ENCODE measurements at regions not wholly inside any gene's neighbourhood (a gene's known extent, or its start where the extent isn't known, plus 50 kb on each side); places are given as distances from the start of the nearest gene placed in this dataset.

DNA sequence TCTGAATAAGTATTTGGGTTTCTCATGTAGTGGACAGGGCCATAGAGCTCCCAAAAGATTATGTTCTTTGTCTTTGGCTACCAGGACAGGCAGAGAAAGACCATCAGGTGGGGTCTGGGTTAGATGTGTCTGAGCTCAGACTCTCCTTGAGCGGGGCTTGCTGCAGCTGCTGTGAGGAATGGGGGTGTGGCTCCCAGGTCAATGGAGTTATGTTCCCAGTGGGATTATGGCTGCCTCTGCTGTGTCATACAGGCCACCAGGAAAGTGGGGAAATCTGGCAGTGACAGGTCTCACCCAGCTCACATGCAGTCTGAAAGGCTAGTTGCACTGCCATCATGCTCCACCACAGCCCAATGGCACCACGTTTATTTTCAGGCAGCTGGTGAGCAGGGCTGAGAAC lies 97.0 kb upstream of the FERD3L start:
- TF ChIP-seq, protein P1, sequence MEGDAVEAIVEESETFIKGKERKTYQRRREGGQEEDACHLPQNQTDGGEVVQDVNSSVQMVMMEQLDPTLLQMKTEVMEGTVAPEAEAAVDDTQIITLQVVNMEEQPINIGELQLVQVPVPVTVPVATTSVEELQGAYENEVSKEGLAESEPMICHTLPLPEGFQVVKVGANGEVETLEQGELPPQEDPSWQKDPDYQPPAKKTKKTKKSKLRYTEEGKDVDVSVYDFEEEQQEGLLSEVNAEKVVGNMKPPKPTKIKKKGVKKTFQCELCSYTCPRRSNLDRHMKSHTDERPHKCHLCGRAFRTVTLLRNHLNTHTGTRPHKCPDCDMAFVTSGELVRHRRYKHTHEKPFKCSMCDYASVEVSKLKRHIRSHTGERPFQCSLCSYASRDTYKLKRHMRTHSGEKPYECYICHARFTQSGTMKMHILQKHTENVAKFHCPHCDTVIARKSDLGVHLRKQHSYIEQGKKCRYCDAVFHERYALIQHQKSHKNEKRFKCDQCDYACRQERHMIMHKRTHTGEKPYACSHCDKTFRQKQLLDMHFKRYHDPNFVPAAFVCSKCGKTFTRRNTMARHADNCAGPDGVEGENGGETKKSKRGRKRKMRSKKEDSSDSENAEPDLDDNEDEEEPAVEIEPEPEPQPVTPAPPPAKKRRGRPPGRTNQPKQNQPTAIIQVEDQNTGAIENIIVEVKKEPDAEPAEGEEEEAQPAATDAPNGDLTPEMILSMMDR (IDR thresholded peaks at IDR 0.05; ENCODE audit: insufficient read depth, low read depth, low read length), result no peak
- no peak for TF ChIP-seq EZH2 (IDR thresholded peaks at IDR 0.05; ENCODE audit: insufficient read depth, low read length)
